ENCODE measurements at regions not wholly inside any gene's neighbourhood (a gene's known extent, or its start where the extent isn't known, plus 50 kb on each side); places are given as distances from the start of the nearest gene placed in this dataset.

DNA sequence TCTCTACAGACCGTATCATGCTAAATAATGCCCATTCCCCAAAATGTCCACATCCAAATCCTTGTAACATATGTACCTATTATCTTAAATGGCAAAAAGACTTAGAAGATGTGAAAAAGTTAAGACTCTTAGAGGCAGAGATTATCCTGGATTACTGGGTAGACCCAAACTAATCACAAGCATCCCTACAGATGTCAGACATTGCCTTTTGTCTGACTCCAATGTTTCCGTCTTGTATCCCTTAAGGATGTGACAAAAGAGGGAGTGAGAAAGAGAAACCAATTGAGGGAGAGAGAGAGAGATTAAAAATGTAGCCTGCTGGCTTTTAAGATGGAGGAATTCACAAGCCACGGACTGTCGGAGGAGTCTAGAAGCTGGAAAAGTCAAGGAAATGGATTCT is 401.9 kb upstream of the FSTL5 start:
- TF ChIP-seq EZH2 (IDR thresholded peaks at IDR 0.05; ENCODE audit: insufficient read depth, poor library complexity, severe bottlenecking) (no peak), EZH2phosphoT487 (IDR thresholded peaks at IDR 0.05; ENCODE audit: insufficient read depth, low read depth) (no peak)
